SU-DHL-6 (cell line): ENCODE measurements at regions not wholly inside any gene's neighbourhood (a gene's known extent, or its start where the extent isn't known, plus 50 kb on each side); places are given as distances from the start of the nearest gene placed in this dataset.

ENCODE experiments used
- H2AFZ ChIP-seq: fragments of 200-600 bp; sonication (generic); 2 replicates; pipeline ENCODE4 v1.6.1; 2014; ENCODE audit warnings: low read depth, mild to moderate bottlenecking, moderate library complexity, mixed read lengths, antibody characterized with exemption, low read length; ENCODE audit not compliant: severe bottlenecking
- H3F3A ChIP-seq: fragments of 200-600 bp; shearing (Covaris generic); 2 replicates; pipeline ENCODE4 v1.6.0; 2016; ENCODE audit warnings: antibody characterized with exemption, mild to moderate bottlenecking; ENCODE audit not compliant: insufficient read depth
- H3K27ac ChIP-seq: fragments of 200-600 bp; sonication (generic); 2 replicates; pipeline ENCODE4 v1.5.1; 2016; ENCODE audit warnings: low read depth, mild to moderate bottlenecking, low read length, moderate library complexity, mixed read lengths
- H3K27me3 ChIP-seq: fragments of 200-600 bp; sonication (generic), shearing (Covaris generic); 2 replicates; pipeline ENCODE4 v1.6.0; 2014; ENCODE audit warnings: mild to moderate bottlenecking, low read length
- H3K36me3 ChIP-seq: fragments of 200-600 bp; sonication (generic); 2 replicates; pipeline ENCODE4 v1.6.1; 2014; ENCODE audit warnings: mild to moderate bottlenecking, low read length, mixed read lengths
- H3K4me2 ChIP-seq: fragments of 300-600, 200-600 bp; shearing (Covaris generic), sonication (generic); 2 replicates; pipeline ENCODE4 v1.6.0; 2014; ENCODE audit warnings: low read length, low read depth, mild to moderate bottlenecking; ENCODE audit not compliant: poor library complexity, severe bottlenecking
- H3K4me3 ChIP-seq: fragments of 200-600 bp; sonication (generic); 2 replicates; pipeline ENCODE4 v1.5.1; 2014; ENCODE audit warnings: antibody characterized with exemption, low read length, mild to moderate bottlenecking, mixed read lengths; ENCODE audit not compliant: insufficient read depth, poor library complexity, severe bottlenecking
- H3K79me2 ChIP-seq: fragments of 200-600 bp; sonication (generic); 2 replicates; pipeline ENCODE4 v1.6.1; 2014; ENCODE audit warnings: mild to moderate bottlenecking, low read length, moderate library complexity; ENCODE audit not compliant: insufficient read depth
- H3K9ac ChIP-seq: fragments of 200-600 bp; sonication (generic); 2 replicates; pipeline ENCODE4 v1.7.0; 2014; ENCODE audit warnings: mild to moderate bottlenecking, low read length
- H3K9me2 ChIP-seq: fragments of 200-600 bp; sonication (generic); replicated peaks from 2 replicates; pipeline ENCODE4 v1.6.1; 2014; ENCODE audit warnings: low read length; ENCODE audit not compliant: insufficient read depth
- H3K9me3 ChIP-seq: fragments of 200-600 bp; sonication (generic); 2 replicates; pipeline ENCODE4 v1.6.1; 2014; ENCODE audit warnings: low read length, mixed read lengths; ENCODE audit not compliant: insufficient read depth
- H4K20me1 ChIP-seq: fragments of 200-600 bp; sonication (generic); 2 replicates; pipeline ENCODE4 v1.6.1; 2014; ENCODE audit warnings: low read depth, mild to moderate bottlenecking, antibody characterized with exemption, low read length, moderate library complexity, mixed read lengths
- EZH2phosphoT487 ChIP-seq: fragments of 200-600 bp; sonication (generic), shearing (Covaris generic); conservative IDR thresholded peaks from 2 replicates; pipeline ENCODE4 v1.6.1; 2018; ENCODE audit warnings: mild to moderate bottlenecking, antibody characterized with exemption, low read length, moderate library complexity, mixed read lengths
- TF ChIP-seq, protein P1 (sequence below): fragments of 200-600 bp; sonication (generic); IDR thresholded peaks from one replicate; pipeline ENCODE4 v1.5.1; 2017; ENCODE audit warnings: antibody characterized with exemption, mild to moderate bottlenecking, low read length, moderate library complexity; ENCODE audit not compliant: insufficient read depth, poor library complexity, severe bottlenecking

DNA sequence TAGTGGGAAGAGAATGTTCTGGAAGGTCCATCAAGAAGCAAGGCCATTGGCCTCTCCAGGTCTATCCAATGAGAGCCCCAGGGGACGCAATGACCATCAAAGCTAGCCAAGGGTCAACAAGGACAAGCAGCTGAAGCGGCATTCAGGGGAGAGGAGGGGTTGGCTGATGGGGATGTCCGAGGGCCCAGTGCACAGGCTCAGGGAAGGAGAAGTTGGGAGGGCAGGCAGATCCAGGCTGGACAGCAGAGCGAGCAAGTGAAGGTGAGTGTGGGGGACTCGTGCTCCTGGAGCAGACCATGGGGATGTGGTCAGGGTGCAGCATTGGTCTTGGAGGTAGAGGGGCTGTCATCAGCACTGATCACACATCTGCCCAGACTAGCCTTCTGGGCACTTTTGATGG lies 275.4 kb upstream of the TCERG1L start:
- no peaks in the 10 kb centered on the region for H3K9me2 ChIP-seq
- TF ChIP-seq, protein P1, sequence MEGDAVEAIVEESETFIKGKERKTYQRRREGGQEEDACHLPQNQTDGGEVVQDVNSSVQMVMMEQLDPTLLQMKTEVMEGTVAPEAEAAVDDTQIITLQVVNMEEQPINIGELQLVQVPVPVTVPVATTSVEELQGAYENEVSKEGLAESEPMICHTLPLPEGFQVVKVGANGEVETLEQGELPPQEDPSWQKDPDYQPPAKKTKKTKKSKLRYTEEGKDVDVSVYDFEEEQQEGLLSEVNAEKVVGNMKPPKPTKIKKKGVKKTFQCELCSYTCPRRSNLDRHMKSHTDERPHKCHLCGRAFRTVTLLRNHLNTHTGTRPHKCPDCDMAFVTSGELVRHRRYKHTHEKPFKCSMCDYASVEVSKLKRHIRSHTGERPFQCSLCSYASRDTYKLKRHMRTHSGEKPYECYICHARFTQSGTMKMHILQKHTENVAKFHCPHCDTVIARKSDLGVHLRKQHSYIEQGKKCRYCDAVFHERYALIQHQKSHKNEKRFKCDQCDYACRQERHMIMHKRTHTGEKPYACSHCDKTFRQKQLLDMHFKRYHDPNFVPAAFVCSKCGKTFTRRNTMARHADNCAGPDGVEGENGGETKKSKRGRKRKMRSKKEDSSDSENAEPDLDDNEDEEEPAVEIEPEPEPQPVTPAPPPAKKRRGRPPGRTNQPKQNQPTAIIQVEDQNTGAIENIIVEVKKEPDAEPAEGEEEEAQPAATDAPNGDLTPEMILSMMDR, result no peak
- no peak for TF ChIP-seq EZH2phosphoT487
- no peak overlapping the region for H3K9ac ChIP-seq
- H3F3A ChIP-seq, result no peaks in the 10 kb centered on the region
- no peaks in the 10 kb centered on the region for H3K79me2 ChIP-seq
- H4K20me1 ChIP-seq, result no peaks in the 10 kb centered on the region
- H3K36me3 ChIP-seq, result no peaks in the 10 kb centered on the region
- H3K9me3 ChIP-seq, result no peaks in the 10 kb centered on the region
- no peak overlapping the region for H3K4me3 ChIP-seq
- H3K4me2 ChIP-seq, result no peak overlapping the region
- H2AFZ ChIP-seq, result no peak overlapping the region
- H3K27me3 ChIP-seq, result no peaks in the 10 kb centered on the region
- no peak overlapping the region for H3K27ac ChIP-seq

DNA sequence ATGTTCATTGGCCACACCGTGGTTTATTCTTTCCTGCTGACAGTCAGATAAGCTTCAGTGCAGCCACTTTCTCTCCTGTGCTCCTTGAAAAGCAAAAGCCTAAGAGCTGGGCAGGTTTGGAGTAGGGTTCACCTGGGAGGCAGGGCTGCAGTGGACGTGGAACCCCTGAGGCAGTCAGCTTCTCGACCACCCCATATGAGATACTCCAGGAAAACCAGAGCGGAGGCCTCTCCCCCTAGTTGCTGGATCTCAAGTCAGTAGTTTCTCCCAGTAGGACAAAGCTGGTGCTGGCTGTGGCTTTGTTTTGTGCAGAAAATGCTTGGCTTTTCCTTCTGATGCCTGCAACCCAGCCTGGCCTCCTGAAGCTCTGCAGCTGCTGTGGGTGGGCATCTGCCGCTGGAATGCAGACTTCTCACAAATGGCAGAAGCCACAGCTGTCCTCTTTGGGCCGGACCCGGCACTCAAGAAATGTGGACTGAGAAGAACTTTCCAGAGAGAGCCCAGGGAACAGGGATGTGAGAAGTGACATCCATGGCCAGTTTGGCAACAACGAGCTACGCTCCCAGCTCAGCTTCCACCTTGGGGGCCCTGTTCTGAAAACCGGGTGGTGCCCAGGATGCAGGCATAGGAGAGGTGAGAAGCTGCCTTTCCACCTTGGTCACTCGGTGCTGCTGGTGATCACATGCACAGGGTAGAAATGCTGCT lies 276.6 kb upstream of the TCERG1L start:
- Histone ChIP-seq H3K36me3 (no peaks in the 10 kb centered on the region), H4K20me1 (no peaks in the 10 kb centered on the region), H3K4me3 (no peak overlapping the region), H2AFZ (no peak overlapping the region), H3K79me2 (no peaks in the 10 kb centered on the region), H3K9me3 (no peaks in the 10 kb centered on the region), H3K9ac (no peak overlapping the region), H3F3A (no peaks in the 10 kb centered on the region), H3K4me2 (no peak overlapping the region), H3K9me2 (no peaks in the 10 kb centered on the region), H3K27ac (no peak overlapping the region), H3K27me3 (no peaks in the 10 kb centered on the region)
- no peak for TF ChIP-seq EZH2phosphoT487
- TF ChIP-seq, protein P1, result no peak

DNA sequence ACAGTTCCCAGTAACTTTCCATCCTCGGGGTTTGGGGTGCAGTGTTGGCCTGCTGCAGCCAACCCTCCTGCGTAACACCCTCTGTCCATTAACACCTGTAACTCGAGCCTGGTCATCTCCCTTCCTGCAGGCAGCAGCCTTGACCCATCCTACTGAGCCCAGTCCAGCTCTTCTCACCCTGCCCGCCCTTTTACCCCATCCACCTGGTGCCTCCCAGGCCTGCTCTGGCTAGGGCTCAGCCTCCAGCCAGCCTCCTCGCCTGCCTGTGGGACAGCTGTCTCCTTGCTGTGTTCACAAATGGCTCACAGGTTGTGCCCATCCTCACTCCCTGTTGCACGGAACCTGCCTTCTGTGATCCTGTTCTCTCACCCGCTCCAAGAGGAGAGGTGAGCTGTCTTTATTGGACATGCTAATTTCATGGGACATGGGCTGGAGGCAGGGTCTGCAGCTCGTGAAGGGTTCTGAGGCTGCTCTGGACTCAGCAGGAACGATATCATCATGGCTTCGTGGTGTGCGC lies 277.2 kb upstream of the TCERG1L start:
- Histone ChIP-seq H3K4me2 (no peak overlapping the region), H2AFZ (no peak overlapping the region), H3K27ac (no peak overlapping the region), H4K20me1 (no peaks in the 10 kb centered on the region), H3K9me2 (no peaks in the 10 kb centered on the region), H3F3A (no peaks in the 10 kb centered on the region), H3K9ac (no peak overlapping the region), H3K9me3 (no peaks in the 10 kb centered on the region), H3K4me3 (no peak overlapping the region), H3K36me3 (no peaks in the 10 kb centered on the region), H3K79me2 (no peaks in the 10 kb centered on the region), H3K27me3 (no peaks in the 10 kb centered on the region)
- TF ChIP-seq EZH2phosphoT487, result no peak
- TF ChIP-seq, protein P1, result no peak
